ENCODE measurements at regions not wholly inside any gene's neighbourhood (a gene's known extent, or its start where the extent isn't known, plus 50 kb on each side); places are given as distances from the start of the nearest gene placed in this dataset.

- TF ChIP-seq, protein P1, sequence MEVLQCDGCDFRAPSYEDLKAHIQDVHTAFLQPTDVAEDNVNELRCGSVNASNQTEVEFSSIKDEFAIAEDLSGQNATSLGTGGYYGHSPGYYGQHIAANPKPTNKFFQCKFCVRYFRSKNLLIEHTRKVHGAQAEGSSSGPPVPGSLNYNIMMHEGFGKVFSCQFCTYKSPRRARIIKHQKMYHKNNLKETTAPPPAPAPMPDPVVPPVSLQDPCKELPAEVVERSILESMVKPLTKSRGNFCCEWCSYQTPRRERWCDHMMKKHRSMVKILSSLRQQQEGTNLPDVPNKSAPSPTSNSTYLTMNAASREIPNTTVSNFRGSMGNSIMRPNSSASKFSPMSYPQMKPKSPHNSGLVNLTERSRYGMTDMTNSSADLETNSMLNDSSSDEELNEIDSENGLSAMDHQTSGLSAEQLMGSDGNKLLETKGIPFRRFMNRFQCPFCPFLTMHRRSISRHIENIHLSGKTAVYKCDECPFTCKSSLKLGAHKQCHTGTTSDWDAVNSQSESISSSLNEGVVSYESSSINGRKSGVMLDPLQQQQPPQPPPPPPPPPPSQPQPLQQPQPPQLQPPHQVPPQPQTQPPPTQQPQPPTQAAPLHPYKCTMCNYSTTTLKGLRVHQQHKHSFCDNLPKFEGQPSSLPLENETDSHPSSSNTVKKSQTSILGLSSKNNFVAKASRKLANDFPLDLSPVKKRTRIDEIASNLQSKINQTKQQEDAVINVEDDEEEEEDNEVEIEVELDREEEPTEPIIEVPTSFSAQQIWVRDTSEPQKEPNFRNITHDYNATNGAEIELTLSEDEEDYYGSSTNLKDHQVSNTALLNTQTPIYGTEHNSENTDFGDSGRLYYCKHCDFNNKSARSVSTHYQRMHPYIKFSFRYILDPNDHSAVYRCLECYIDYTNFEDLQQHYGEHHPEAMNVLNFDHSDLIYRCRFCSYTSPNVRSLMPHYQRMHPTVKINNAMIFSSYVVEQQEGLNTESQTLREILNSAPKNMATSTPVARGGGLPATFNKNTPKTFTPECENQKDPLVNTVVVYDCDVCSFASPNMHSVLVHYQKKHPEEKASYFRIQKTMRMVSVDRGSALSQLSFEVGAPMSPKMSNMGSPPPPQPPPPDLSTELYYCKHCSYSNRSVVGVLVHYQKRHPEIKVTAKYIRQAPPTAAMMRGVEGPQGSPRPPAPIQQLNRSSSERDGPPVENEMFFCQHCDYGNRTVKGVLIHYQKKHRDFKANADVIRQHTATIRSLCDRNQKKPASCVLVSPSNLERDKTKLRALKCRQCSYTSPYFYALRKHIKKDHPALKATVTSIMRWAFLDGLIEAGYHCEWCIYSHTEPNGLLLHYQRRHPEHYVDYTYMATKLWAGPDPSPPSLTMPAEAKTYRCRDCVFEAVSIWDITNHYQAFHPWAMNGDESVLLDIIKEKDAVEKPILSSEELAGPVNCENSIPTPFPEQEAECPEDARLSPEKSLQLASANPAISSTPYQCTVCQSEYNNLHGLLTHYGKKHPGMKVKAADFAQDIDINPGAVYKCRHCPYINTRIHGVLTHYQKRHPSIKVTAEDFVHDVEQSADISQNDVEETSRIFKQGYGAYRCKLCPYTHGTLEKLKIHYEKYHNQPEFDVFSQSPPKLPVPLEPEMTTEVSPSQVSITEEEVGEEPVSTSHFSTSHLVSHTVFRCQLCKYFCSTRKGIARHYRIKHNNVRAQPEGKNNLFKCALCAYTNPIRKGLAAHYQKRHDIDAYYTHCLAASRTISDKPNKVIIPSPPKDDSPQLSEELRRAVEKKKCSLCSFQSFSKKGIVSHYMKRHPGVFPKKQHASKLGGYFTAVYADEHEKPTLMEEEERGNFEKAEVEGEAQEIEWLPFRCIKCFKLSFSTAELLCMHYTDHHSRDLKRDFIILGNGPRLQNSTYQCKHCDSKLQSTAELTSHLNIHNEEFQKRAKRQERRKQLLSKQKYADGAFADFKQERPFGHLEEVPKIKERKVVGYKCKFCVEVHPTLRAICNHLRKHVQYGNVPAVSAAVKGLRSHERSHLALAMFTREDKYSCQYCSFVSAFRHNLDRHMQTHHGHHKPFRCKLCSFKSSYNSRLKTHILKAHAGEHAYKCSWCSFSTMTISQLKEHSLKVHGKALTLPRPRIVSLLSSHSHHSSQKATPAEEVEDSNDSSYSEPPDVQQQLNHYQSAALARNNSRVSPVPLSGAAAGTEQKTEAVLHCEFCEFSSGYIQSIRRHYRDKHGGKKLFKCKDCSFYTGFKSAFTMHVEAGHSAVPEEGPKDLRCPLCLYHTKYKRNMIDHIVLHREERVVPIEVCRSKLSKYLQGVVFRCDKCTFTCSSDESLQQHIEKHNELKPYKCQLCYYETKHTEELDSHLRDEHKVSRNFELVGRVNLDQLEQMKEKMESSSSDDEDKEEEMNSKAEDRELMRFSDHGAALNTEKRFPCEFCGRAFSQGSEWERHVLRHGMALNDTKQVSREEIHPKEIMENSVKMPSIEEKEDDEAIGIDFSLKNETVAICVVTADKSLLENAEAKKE (CRISPR knock-in tag; IDR thresholded peaks at IDR 0.05) = no peak
- TF ChIP-seq EZH2 (IDR thresholded peaks at IDR 0.05; ENCODE audit: low read depth, unreplicated experiment) = no peak
- TF ChIP-seq STAT1 (IDR thresholded peaks at IDR 0.05; ENCODE audit: unreplicated experiment) = no peak
- TF ChIP-seq CTCF (conservative IDR thresholded peaks at IDR 0.05; ENCODE audit: low read depth in 2 of 2) = no peak
- TF ChIP-seq EZH2phosphoT487 (IDR thresholded peaks at IDR 0.05; ENCODE audit: unreplicated experiment) = no peak
- TF ChIP-seq NANOG (IDR thresholded peaks at IDR 0.05; ENCODE audit: borderline replicate concordance) = no peak
- TF ChIP-seq POLR2AphosphoS5 (IDR thresholded peaks at IDR 0.05; ENCODE audit: low read depth) = no peak
- TF ChIP-seq, protein P2, sequence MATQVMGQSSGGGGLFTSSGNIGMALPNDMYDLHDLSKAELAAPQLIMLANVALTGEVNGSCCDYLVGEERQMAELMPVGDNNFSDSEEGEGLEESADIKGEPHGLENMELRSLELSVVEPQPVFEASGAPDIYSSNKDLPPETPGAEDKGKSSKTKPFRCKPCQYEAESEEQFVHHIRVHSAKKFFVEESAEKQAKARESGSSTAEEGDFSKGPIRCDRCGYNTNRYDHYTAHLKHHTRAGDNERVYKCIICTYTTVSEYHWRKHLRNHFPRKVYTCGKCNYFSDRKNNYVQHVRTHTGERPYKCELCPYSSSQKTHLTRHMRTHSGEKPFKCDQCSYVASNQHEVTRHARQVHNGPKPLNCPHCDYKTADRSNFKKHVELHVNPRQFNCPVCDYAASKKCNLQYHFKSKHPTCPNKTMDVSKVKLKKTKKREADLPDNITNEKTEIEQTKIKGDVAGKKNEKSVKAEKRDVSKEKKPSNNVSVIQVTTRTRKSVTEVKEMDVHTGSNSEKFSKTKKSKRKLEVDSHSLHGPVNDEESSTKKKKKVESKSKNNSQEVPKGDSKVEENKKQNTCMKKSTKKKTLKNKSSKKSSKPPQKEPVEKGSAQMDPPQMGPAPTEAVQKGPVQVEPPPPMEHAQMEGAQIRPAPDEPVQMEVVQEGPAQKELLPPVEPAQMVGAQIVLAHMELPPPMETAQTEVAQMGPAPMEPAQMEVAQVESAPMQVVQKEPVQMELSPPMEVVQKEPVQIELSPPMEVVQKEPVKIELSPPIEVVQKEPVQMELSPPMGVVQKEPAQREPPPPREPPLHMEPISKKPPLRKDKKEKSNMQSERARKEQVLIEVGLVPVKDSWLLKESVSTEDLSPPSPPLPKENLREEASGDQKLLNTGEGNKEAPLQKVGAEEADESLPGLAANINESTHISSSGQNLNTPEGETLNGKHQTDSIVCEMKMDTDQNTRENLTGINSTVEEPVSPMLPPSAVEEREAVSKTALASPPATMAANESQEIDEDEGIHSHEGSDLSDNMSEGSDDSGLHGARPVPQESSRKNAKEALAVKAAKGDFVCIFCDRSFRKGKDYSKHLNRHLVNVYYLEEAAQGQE (IDR thresholded peaks at IDR 0.05; ENCODE audit: unreplicated experiment) = no peak
- no peak for TF ChIP-seq ZNF331 (CRISPR knock-in tag; IDR thresholded peaks at IDR 0.05; ENCODE audit: low read depth)
- no peak for TF ChIP-seq CREB1 (CRISPR knock-in tag; IDR thresholded peaks at IDR 0.05; ENCODE audit: low read depth)
Observed at GRCh38 chr12:14113031-14113430, 131.6 kb upstream of the GRIN2B start (continued).

All from GM23338 (cell line).